ENCODE measurements at regions not wholly inside any gene's neighbourhood (a gene's known extent, or its start where the extent isn't known, plus 50 kb on each side); places are given as distances from the start of the nearest gene placed in this dataset.
A peak's percentile ranks its signal among the peaks of the same experiment; 100 is the strongest.

DNA sequence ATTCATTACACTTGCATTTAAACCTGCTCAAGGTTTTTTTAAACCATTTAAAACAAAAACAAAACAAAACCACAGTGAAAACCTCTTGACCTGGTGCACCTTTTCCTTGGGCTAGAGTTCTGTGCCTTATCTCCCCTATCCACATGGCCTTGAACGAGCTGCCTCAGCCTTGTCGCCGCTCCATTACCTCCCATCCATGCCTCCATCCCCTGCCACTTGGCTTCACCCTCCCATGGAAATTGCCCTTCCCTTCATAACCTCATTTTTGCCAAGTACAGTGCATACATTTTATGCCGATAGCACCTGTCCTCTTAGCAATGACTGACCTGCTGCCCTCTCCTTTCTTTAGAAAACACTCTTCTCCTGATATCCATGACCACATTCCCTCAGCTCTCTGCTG is 188.6 kb upstream of the ASIC2 start:
- DNase-seq, result no peak

DNA sequence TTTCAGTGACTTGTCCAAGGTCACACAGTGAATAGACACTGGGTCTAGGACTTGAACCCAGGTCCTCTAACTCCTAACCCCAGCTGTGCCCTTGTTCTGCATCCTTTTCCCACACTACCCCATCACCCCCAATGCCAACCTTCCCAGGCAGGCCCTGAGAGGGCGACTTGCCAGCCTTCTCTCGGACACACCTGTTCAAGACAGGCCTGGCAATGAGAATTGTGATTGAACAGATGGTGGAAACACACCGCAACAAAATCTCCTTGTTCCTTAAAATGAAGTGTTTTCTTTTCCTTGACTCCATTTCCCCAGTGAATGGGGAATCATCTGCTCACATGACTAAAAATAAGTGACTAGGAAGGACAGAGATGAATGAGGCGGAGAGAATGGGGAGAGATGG is 189.5 kb upstream of the ASIC2 start:
- DNase-seq, result no peak

DNA sequence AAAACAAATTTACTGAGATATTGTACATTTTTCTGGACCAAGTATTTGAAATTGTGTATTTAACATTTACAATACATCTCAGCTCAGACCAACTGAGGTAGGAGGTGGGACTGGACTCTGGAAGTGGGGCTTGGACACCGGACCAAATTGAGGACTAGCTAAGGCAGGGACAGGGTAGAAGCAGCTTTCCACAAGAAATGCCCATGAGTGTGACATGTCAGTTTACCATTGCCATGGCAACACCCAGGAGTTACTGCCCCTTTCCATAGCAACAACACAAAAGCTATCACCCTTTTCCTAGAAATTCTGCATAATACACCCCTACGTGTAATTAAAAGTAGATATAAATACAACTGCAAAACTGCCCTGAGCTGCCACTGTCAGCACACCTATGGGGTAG is 191.5 kb upstream of the ASIC2 start:
- no peak for DNase-seq

DNA sequence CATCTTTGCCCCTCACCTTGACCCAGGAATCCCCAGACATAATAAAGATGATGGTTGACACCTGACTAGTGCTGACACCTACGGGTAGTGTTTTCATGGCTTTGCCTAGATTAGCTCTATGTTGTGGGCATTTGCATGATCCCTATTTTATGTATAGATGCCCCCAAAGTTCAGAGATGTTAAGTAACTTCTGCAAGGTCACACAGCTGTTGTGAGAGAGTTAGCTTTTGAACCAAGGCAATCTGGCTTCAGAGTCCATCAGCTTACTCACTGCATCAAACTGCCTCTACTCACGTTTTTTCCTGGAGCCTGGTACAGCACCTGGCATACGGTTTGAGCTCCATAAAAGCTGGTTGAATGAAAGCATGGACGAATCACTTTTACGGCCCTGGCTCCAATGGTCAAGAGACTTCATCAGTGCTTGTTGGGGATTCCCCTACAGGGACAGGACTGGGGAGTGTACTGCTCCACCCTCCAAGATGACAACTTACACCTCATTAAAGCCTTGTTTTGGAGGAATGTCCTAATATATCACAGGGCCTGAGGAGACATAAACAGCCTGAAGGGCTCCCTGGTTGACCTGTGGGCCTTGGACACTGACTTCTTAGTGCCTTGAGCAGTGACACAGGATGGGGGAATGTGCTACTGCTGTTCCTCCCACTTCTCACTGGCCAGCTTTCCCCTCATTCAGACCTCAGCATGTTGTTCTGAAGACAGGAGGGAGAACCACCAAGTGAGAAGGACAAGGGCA is 193.2 kb upstream of the ASIC2 start:
- DNase-seq, result no peak

DNA sequence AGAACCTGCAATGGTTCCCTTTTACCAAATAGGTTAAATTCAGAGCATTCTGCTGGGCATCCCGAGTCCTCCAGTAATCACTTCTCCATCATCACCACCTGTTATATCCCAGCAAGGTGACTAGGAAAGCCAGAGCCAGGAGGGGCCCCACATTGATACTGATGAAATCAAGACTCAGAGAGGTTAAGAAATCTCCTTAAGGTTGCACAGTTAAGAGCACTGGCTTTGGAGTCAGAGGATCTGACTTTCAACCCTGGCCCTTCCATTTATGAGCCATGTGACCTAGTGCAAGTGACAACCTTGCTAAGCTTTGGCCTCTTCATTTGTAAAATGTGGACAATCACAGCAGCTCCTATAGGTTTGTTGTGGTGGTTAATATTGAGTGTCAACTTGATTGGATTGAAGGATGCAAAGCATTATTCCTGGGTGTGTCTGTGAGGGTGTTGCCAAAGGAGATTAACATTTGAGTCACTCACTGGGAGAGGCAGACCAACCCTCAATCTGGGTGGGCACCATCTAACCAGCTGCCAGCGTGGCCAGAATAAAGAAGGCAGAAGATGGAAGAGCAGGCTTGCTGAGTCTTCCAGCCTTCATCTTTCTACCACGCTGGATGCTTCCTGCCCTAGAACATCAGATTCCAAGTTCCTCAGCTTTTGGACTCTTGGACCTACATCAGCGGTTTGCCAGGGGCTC is 194.2 kb upstream of the ASIC2 start:
- DNase-seq, result no peak

DNA sequence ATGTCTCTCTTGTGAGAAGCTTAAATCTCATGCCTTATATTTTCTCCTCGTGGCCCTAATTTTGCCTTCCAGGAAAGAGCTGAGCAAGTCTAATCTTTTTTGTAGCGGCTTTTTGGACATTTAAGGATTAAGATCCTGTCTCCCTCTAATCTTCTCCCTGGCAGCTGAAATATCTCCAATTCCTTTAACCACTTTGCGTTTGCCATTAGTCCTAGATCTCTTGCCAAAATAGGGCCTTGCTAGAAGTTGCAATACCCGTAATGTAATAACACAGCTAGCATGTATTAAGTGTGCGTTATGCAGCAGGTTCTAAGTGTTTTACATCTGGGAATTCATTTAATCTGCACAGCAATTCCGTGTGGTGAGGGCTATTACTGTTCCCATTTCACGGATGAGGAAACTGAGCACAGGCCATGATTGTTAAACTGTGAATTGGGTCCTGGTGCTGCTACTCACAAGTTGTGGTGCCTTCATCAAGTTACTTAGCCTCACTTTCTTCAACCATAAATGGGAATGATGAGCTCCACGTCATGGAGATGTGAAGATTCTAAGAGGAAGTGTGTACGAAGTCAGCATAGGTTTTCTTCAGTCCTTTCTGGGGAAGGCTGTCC is 198.9 kb upstream of the ASIC2 start:
- DNase-seq, result no peak

DNA sequence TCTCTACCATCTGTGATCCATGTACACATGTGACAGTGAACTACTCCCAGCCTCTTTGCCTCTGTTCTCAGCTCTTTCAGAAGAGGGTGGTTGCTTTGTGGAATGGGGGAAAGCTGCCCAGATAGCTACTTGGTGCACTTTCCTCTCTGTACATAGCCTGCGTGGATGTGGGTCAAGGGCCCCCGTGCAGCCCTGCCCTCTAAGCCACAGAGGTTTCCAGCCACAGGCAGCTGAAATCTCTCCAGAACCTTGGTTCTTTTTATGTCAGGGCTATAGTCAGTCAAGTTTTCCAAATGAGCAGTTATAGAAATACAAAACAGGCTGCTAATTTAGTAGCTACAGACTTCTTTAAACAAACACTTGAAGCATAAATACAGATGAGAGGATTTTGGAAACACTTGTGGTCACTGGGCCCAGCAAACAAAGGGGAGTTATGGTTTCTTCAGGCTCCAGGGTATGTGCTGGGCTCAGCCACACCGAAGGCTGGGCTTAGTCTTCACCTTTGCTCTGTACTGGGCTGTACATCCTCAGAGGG is 199.7 kb upstream of the ASIC2 start:
- DNase-seq, result no peak

DNA sequence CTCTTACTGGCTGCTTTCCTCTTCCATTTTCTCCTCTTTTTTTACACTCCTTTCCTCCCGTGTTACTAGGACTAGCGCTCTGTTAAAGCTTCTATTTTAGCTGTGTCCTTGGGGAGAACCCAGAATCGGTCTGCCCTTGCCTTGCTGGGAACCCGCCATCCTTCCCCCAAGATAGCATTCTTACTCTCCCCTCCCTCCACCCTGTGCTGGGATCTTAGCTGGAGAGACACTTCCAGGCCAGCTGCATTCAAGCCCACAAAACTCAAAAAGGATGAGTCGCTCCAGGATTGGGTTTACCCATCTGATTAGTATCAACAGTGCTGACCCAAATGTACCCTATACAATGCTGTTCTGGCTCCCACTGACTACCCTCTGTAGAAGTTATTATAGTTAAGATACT is 200.5 kb upstream of the ASIC2 start:
- DNase-seq, result no peak

DNA sequence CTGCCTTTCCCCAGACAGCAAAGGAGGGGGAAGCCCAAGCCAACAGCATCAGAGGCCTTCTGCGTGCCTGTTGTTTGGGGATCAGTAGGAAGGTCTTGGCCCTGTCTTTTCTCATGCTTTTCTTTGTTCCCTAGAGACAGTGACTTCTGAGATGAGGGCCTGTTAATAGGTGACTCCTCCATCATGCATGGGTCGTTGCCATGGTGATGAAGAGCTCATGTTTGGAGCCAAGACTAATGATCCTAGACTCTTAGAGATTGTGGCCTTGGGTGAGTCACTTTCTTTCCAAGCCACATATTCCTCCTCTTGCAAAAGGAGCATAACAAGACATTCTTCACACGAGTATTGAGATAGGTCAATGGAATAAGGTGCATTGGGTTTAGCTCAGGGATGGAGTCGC is 201.1 kb upstream of the ASIC2 start:
- no peak for DNase-seq

DNA sequence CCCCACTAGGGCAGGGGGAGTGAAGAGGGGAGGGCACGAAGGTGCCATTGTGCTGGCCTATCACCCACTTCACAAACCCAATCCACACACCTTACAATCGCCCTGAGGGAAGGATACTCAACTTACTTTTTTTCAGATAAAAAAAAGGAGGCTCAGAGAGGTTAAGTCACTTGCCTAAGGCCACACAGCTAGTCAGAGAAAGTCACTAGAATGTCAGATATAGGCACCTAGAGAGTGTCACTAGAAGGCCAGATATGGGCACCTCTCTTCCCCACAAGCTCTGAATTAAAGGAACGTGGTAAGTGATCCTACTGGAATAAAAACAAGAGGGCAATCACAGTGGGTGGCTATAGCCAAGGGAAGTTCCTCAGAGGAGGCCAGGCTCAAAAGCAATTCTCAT is 204.5 kb upstream of the ASIC2 start:
- no peak for DNase-seq

DNA sequence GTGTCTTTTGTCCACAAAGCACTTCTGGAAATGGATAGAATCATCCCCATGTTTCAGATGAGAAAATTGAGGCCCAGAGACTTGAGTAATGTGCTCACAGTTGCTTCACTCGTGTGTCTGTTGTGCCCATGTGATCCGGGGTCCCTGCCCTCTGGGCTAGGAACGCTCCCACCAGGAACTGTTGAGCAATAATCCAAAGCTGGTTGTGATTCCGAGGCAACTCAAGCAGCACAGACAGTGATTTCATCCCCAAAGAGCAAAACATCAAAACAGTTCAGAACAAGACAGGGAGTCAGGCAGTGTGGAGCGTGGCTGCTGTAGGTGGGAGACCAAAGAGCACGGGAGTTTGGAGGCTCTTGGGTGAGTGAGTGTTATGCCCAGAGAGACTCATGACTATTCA is 205.0 kb upstream of the ASIC2 start:
- no peak for DNase-seq

DNA sequence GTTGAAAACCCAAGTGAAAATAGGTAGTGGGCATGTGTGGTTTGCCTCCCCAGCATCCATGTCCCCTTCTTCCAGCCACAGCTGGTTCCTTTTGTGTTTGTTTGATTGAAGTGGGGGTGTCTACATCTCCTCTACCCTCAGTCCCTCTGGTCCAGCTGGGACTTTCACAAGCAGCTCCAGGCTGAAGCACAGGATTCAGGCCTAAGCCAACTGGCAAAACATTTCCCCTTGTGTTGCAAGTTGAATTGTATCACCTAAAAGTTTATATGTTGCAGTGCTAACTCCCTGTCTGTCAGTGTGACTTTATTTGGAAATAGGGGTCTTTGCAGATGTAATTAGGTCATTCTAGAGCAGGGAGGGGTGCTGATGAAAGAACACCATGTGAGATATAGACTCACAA is 205.9 kb upstream of the ASIC2 start:
- no peak for DNase-seq

DNA sequence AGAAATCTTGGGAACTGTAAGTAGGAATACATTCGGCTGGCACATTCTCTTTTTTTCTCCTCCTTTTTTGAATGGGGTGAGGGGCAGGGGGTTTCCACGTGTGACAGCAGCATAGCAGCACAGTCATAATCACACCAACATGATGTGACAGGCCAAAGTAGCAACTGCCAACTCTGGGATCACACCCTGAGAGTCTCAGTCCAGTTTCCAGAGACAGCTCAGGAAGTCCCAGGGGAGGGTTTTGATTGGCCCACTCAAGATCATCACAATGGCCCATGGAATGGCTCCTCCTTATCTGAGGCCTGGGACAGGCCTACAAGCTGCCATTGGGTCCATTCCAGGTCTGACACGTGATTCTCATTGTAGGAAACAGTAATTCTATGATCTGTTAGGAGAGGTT is 207.1 kb upstream of the ASIC2 start:
- no peak for DNase-seq

DNA sequence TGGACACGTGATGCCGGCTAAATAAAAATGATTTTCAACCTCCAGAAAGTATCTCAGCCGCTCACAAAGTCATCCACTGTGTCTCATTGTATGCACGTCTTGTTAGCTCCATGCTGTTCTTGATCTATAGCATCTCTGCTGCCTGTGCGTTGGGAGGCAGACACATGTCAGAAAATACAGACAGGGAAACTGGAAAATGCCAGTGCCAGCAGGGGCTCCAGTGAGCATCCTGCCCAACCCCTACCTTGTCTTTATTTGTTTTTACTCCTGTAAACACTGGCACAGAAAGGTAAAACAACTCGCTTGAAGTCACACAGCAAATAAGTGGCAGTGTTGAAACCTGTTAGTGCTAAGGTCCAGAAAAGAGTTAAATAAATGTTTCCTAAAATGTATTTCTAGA is 208.1 kb upstream of the ASIC2 start:
- DNase-seq, result no peak

DNA sequence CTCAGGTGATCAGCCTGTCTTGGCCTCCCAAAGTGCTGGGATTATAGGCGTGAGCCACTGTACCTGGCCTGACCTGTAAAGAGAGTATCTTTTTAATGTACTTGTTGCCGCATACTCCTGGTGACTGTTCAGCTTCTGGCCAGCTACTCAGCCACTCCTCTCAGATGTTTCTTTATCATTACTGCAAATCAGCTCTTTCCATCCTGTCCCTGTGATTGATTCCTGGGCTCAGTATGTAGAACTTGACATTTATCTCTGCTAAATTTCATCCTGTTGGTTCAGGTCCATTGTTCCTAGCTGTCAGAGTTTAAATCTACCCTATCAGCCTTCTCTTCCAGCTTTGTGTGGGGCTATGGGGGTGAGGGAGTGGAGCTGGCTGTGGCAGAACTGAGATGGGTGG is 211.5 kb upstream of the ASIC2 start:
- no peak for DNase-seq

DNA sequence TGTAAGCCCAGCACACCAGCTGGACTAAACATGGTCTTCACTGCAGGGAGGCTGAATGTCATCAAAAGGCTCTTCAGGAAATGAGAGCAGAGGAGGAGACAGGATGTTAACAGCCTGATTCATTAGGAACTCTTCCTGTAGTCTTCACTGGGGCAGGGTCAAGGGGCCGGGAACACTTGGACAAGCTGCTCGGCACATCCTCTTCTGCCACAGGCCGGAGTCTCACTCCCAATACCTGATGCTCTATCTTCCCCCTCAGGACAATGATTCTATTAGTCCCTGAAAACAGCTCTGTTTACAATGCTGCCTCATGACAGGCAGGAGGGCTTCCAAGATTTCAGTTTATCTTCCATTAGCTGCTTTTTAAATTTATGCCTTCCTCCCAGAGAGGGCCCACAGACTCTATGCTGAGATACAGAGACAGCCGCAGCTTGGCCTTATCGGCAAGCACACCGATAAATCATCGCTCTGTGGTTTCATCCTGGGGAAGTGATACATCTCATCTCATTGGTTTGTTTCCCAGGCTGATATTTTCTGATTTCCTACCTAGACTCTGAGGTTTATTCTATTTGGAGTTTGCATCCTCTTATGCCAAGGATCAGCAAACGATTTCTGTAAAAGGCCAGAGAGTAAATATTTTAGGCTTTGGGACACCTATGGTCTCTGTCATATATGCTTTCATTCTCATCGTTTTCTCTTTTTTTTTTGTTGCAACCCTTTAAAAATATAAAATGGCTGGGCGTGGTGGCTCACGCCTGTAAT is 214.0 kb upstream of the ASIC2 start:
- DNase-seq, result no peak

DNA sequence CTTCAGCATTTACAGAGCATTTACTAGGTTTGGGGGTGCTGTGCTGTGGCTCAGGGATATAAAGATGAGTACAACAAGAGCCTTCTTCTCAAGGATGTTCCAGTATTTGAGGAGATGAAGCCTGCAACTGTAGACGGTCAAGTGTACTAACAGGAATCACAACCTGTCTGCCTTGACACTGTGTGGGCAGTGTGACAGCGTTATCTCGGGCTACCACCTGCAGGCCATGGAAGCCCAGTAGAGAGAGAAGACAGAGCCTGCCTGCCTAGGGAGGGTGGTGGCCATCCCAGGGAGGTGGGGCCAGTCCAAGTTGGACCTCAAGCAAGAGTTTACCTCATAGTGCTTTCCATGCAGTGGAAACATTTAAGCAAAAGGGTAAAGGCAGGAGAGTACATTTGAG is 215.1 kb upstream of the ASIC2 start:
- no peak for DNase-seq

DNA sequence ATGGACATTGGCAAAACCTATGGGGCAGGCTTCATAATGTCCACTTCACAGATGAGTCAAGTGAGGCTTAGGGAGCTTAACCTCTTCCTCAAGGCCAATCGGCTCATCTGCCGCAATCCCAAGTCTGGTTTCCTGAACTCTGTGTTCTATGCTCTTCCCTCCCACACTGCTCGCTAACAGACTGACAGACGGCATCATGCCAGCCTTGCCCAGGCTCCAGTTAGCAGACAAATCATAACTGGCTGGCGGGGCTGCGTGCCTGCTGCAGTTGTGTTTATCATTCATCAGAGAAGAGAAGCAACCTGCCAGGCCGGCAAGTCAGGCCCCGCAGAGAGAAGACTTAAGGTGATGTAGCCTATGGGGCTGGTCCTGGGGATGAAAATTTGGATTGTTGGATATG is 216.2 kb upstream of the ASIC2 start:
- DNase-seq, result no peak

DNA sequence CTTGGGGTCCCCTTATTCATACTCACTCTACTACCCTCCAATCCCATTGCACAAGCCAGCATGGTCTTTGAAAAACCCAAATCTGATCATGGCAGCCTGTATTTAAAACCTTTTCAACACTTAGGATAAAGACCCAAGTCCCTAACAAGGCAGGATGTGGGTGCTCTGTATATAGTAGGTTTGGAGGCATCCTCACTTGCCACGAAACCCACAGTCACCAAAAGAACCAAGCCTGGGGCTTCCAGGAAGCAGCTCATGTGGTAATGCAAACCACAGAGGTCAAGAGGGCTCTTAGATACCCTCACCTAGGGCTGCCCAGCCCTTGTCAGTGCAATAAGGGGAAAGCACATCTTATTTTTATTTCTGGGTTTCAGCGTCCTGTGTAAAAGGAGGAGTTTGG is 218.6 kb upstream of the ASIC2 start:
- peak; percentile 21 for DNase-seq

DNA sequence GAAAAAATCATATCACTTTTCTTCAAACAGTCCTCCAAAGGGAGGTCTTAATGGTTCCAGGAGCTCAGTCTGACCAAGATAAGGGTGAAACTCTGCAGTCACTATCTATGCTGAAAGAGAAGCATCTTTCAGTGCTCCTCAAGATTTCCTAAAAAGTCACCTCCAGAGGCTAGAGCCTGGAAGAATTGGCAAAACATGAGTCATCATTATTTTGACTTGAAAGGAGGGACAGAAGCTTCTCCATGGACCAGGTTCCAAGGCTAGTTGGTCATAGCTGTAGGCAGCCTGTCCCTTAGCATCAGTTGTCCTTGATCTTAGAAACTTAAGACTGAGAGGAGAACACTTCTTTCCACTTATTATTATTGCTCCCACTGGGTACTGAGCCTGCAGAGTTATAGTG is 219.0 kb upstream of the ASIC2 start:
- no peak for DNase-seq

DNA sequence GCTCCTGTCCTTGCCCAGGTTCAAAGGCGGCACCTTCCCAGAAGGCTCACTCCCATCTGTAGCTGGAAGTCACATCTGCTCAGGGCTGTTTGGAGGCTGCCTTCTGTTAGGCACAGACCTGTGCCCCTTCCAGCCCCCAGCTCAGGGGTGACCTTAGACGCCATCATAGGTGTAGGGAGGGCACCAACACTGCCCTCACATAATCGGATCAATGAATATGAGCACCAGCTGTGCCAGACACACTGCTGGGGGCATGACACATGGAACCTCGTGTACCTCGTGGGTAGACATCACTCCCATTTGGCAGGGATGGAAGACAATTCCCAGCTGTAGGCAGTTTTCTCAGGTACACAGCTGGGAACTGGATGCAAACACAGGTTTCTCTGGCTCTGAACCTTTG is 220.7 kb upstream of the ASIC2 start:
- DNase-seq, result no peak

DNA sequence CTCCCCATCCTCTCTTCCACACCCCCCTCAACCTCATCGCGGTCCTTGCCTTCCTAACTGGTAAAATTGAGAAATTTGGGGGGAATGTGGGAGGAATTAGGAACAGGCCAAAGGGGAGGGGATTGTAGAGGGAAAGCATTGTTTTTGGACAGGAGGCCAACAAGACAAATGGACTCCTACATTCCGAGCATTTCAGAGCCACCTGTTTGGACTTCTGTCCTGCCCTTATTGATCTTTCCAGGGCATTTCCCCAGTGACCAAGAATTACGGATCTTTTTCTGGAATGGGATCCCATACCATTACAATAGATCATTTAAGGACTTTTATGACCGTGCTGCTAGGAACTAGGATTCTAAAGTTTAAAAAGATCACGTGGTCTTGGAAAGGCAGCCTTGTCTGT is 221.3 kb upstream of the ASIC2 start:
- DNase-seq, result no peak

DNA sequence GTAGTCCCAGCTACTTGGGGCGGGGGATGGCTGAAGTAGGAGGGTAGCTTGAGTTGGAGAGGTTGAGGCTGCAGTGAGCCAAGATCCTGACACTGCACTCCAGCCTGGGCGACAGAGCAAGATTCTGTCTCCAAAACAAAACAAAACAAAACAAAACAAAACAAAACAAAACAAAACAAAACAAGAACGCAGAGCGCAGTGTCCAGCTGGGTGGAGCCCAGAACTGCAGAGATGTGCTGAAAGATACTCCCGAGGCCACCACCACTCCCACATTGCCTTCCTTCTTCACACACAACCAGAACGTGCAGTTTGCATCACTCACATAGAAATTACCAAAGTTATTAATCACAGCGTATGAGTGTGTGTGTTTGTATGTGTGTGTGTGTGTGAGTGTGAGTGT is 222.9 kb upstream of the ASIC2 start:
- no peak for DNase-seq

DNA sequence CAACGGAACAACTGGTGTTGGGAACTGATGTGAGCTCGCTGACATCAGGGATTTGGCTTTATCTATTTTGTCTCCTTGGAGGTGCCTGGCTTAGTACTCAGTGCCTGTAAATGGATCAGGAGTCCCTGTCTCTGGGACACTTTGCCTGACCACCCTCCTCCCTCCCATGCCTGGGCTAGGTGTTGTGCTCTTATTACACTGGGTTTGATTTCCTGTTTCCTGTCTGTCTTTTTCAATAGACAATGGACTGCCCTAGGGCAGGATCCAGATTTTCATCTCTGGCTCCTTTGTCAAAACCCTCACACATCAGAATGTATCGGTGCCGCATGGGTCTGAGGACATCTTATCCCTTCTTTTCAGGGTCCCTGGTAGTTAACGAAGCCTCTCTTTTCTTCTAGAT is 223.6 kb upstream of the ASIC2 start:
- DNase-seq, result no peak

Measured in activated CD4-positive, alpha-beta T cell treated with anti-CD3 and anti-CD28 coated beads, Interleukin-10, Interleukin-2, amounts not matched to agents 100 ng/mL and 50 ng/mL, durations not matched to agents 16 hours and 8 hours (primary cell).